Gastrocnemius medialis (tissue), 4 donors: ENCODE measurements at regions not wholly inside any gene's neighbourhood (a gene's known extent, or its start where the extent isn't known, plus 50 kb on each side); places are given as distances from the start of the nearest gene placed in this dataset.
"Not testable (repeated sequence)": the region's sequence is repeated elsewhere in the genome, so short reads cannot be mapped to it uniquely, and the experiment has no call there.

Source experiments
- ATAC-seq, 2 donors: fragments of 150-250 bp; one replicate each; pipeline ENCODE4 v1.9.1; 2016
- DNase-seq, 2 donors: peaks; one replicate each; pipeline ENCODE4 v3.0.0-alpha.2; 2019
- H3K27ac ChIP-seq, 4 donors: fragments of 200-600 bp; sonication (generic); 1 replicate in 1 of 4; 2 replicates in 3 of 4; pipeline ENCODE4 v1.5.1; 2016 to 2018; ENCODE audit warnings: mild to moderate bottlenecking in 2 of 4, moderate library complexity in 1 of 4
- H3K27me3 ChIP-seq, 3 donors: fragments of 200-600 bp; sonication (generic) in 2 of 3; 1 replicate in 1 of 3; 2 replicates in 2 of 3; pipeline versions ENCODE4 v1.5.1 to v1.6.0; 2016 to 2019; ENCODE audit warnings: mild to moderate bottlenecking in 1 of 3, moderate library complexity in 1 of 3
- H3K36me3 ChIP-seq, 2 donors: fragments of 200-600 bp; sonication (generic) in 1 of 2; one replicate each; pipeline ENCODE4 v1.5.1; 2017 to 2018
- H3K4me1 ChIP-seq, 2 donors: fragments of 200-600 bp; sonication (generic) in 1 of 2; one replicate each; pipeline ENCODE4 v1.5.1; 2016 to 2017; ENCODE audit warnings: mild to moderate bottlenecking in 2 of 2
- H3K4me3 ChIP-seq, 4 donors: fragments of 200-600 bp; sonication (generic) in 3 of 4; 1 replicate in 1 of 4; 2 replicates in 3 of 4; pipeline ENCODE4 v1.5.1; 2016 to 2019; ENCODE audit warnings: mild to moderate bottlenecking in 2 of 4
- H3K9me3 ChIP-seq, 3 donors: fragments of 200-600 bp; sonication (generic) in 2 of 3; 1 replicate in 1 of 3; 2 replicates in 2 of 3; pipeline ENCODE4 v1.5.1; 2016 to 2019
- POLR2A ChIP-seq, 2 donors: fragments of 450-650 bp; IDR thresholded peaks; one replicate each; pipeline ENCODE4 v1.6.1; 2017; ENCODE audit warnings: antibody characterized with exemption in 2 of 2, mild to moderate bottlenecking in 2 of 2, moderate library complexity in 2 of 2
- in situ Hi-C, 4 donors: fragments of 200-750 bp; cut with MboI; loops; one replicate each; pipeline versions ENCODE4 v1.15.0 to v1.8.0; 2017; ENCODE audit warnings: low sequenced_read_pairs in 4 of 4
- intact Hi-C: fragments of 100-400 bp; cut with DNase I; formaldehyde crosslinking; loops from one replicate; pipeline ENCODE4 v1.15.1; 2023; ENCODE audit warnings: low total_unique reads
- TF ChIP-seq, protein P1 (sequence below), 5 experiments: fragments of 450-650 bp in 3 of 5; fragments of 200-600 bp in 2 of 5; sonication (generic) in 2 of 5; IDR thresholded peaks in 4 of 5; conservative IDR thresholded peaks in 1 of 5; 1 replicate in 4 of 5; 2 replicates in 1 of 5; pipeline ENCODE4 v1.5.1; 2016 to 2019; ENCODE audit warnings: antibody characterized with exemption in 5 of 5, mild to moderate bottlenecking in 3 of 5, moderate library complexity in 3 of 5

DNA sequence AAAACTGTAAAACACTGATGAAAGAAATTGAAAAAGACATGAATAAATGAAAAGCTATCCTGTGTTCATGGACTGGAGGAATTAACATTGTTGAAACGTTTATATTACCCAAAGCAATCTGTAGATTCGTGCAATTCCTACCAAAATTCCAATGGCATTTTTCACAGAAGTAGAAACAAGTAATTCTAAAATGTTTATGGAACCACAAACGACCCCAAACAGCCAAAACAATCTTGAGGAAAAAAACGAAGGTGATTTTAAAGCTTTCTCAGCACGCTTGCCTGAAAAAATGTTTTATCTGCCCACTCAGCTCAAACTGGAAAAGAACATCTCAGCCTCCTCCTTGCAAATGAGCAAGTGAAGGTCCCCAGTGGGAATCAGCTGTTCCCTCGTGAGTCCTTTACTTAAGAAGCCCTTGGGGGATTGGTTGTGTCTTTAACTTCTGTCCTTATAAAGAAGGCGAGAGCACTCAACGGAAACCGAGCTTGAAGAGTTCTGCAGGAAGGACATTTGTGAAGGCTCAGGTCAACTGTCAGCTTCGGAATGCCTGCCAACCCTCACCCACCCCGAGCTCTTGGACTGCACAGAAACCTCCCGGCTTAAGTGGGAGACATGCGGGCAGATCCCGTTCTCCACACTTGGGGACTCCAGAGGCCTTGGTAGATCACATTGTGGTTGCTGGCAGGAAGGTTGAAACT, 256.0 kb upstream of the IRS2 start:
- no peaks in the 10 kb centered on the region for H3K4me1 ChIP-seq
- intact Hi-C loops: no loop called here
- in situ Hi-C loops: no loop called here
- DNase-seq (no peak), ATAC-seq (no peak)
- no peaks in the 10 kb centered on the region for H3K36me3 ChIP-seq
- TF ChIP-seq, protein P1, sequence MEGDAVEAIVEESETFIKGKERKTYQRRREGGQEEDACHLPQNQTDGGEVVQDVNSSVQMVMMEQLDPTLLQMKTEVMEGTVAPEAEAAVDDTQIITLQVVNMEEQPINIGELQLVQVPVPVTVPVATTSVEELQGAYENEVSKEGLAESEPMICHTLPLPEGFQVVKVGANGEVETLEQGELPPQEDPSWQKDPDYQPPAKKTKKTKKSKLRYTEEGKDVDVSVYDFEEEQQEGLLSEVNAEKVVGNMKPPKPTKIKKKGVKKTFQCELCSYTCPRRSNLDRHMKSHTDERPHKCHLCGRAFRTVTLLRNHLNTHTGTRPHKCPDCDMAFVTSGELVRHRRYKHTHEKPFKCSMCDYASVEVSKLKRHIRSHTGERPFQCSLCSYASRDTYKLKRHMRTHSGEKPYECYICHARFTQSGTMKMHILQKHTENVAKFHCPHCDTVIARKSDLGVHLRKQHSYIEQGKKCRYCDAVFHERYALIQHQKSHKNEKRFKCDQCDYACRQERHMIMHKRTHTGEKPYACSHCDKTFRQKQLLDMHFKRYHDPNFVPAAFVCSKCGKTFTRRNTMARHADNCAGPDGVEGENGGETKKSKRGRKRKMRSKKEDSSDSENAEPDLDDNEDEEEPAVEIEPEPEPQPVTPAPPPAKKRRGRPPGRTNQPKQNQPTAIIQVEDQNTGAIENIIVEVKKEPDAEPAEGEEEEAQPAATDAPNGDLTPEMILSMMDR (IDR thresholded peaks at IDR 0.05 in 4 of 5, conservative IDR thresholded peaks at IDR 0.05 in 1 of 5): no peak
- no peak for TF ChIP-seq POLR2A (IDR thresholded peaks at IDR 0.05)
- peaks cover 0 to 2% (median 0%) of the 10 kb centered on the region in 3 donors for H3K27me3 ChIP-seq
- H3K4me3 ChIP-seq: no peak overlapping the region
- no peaks in the 10 kb centered on the region for H3K9me3 ChIP-seq
- no peak overlapping the region for H3K27ac ChIP-seq

DNA sequence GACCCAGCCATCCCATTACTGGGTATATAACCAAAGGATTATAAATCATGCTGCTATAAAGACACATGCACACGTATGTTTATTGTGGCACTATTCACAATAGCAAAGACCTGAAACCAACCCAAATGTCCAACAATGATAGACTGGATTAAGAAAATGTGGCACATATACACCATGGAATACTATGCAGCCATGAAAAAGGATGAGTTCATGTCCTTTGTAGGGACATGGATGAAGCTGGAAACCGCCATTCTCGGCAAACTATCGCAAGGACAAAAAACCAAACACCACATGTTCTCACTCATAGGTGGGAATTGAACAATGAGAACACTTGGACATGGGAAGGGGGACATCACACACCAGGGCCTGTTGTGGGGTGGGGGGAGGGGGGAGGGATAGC, 255.3 kb upstream of the IRS2 start:
- ATAC-seq, H3K27me3 ChIP-seq, in situ Hi-C loops, DNase-seq, H3K36me3 ChIP-seq, H3K27ac ChIP-seq, H3K9me3 ChIP-seq, H3K4me3 ChIP-seq, intact Hi-C loops, H3K4me1 ChIP-seq: not testable (repeated sequence)

DNA sequence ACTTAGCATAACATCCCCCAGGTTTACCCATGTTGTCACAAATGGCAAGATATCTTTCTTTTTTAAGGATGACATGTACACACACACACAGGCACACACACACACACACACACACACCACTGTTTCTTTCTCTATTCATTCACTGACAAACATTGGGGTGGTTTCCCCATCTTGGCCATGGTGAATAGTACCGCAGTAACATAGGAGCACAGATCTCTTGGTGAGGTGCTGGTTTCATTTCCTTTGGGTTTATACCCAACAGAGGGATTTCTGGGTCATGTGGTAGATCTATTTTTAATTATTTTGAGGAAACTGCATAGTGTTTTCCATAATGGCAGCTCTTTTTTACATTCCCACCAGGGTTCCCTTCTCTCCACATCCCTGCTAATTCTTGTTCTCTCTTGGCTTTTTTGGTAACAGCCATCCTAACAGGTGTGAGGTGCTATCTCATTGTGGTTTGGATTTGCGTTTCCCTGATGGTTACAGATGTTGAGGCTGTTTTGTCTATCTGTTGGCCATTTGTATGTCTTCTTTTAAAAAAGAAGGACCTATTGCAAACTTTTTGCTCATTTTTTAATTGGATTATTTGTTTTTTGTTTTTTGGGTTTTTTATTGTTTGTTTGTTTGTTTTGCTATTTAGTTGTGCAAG, 251.7 kb upstream of the IRS2 start:
- no peak for TF ChIP-seq POLR2A (IDR thresholded peaks at IDR 0.05)
- TF ChIP-seq, protein P1 (IDR thresholded peaks at IDR 0.05 in 4 of 5, conservative IDR thresholded peaks at IDR 0.05 in 1 of 5): no peak

DNA sequence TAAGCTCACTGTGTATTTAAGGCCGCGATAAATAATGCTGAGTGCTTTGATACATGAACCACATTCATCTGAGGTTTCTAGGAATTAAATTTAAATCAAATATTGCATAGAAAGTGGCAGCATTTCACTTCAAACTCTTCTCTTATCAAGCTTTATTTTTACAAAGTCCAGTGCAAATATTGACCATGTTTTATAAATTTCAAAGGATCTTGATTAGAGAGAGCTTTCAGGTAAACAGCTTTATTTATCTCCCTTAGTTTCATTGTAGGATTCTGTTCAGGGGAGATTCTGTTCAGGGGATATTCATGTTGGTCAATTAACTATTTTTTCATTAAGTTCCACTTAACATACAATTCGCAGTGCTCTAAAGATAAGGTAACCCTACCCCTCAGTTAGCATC, 249.7 kb upstream of the IRS2 start:
- intact Hi-C loops: no loop called here

More for the DNA sequence above, 251.7 kb upstream of the IRS2 start:
- ATAC-seq: no peak
- Histone ChIP-seq H3K27ac (no peak overlapping the region), H3K27me3 (no peaks in the 10 kb centered on the region), H3K4me3 (no peak overlapping the region), H3K36me3 (no peaks in the 10 kb centered on the region), H3K4me1 (no peaks in the 10 kb centered on the region), H3K9me3 (no peaks in the 10 kb centered on the region)
- intact Hi-C loops: no loop called here
- in situ Hi-C loops: no loop called here
- no peak for DNase-seq

DNA sequence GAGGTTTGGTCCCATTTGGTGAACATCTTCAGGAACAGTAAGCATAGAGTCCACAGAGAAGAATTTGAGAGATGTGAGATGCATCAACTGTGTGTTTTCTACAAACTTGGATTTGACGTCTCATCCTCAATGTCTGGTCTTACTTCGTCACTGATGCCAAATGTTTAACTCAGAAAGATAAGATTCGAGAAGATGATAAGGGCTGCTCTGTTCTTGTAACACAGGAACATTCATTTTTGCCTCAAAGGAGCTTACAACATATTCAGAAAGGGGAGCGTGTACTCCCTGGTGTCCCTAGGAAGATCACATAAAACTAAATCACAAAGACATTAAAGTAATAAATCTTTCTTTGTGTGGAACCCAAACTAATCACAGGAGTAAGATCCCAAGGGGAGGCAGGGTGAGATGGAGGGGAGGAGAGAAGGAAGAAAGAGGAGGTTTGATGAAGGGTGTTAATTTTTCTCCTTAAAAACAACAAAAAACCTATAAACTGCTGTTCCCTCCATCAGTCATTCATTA, 247.7 kb upstream of the IRS2 start:
- intact Hi-C loops: loop anchor here (5.0 kb wide), 1 partner anchor 117 kb away; no protein-coding TSS in a partner anchor
- DNase-seq: no peak
- in situ Hi-C loops: no loop called here
- H3K27ac ChIP-seq: no peak overlapping the region
- H3K4me1 ChIP-seq: no peaks in the 10 kb centered on the region
- H3K9me3 ChIP-seq: no peaks in the 10 kb centered on the region
- H3K27me3 ChIP-seq: no peaks in the 10 kb centered on the region
- no peak overlapping the region for H3K4me3 ChIP-seq
- no peaks in the 10 kb centered on the region for H3K36me3 ChIP-seq
- ATAC-seq: no peak
- TF ChIP-seq POLR2A (IDR thresholded peaks at IDR 0.05): no peak
- TF ChIP-seq, protein P1 (IDR thresholded peaks at IDR 0.05 in 4 of 5, conservative IDR thresholded peaks at IDR 0.05 in 1 of 5): no peak

More for the DNA sequence above, 249.7 kb upstream of the IRS2 start:
- TF ChIP-seq, protein P1 (IDR thresholded peaks at IDR 0.05 in 4 of 5, conservative IDR thresholded peaks at IDR 0.05 in 1 of 5): no peak
- no peak for TF ChIP-seq POLR2A (IDR thresholded peaks at IDR 0.05)
- ATAC-seq (no peak), DNase-seq (no peak)
- Histone ChIP-seq H3K4me3 (no peak overlapping the region), H3K36me3 (no peaks in the 10 kb centered on the region), H3K9me3 (no peaks in the 10 kb centered on the region), H3K27ac (no peak overlapping the region), H3K27me3 (no peaks in the 10 kb centered on the region), H3K4me1 (no peaks in the 10 kb centered on the region)
- in situ Hi-C loops: no loop called here
